ENCODE measurements at regions not wholly inside any gene's neighbourhood (a gene's known extent, or its start where the extent isn't known, plus 50 kb on each side); places are given as distances from the start of the nearest gene placed in this dataset.

DNA sequence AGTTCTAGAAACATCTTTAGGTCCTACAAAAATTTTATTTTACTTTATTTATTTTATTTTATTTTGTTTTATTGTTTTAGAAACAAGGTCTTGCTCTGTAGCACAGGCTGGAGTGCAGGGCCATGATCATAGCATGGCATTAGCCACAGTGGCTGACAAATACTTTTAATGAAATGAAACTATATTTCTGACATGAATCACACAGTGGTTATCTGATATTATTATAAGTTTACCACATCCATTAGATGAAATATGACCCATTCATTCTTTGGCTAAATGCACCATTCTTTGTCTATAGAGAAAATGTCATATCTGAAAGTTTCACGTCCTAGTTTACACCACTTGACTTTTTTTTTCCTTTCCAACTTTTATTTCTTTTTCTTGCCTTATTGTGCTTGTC lies 613.4 kb upstream of the ADAMTS5 start:
- no peak for TF ChIP-seq CREB1 (CRISPR knock-in tag; IDR thresholded peaks at IDR 0.05)
- no peak for TF ChIP-seq FOXP1 (CRISPR knock-in tag; IDR thresholded peaks at IDR 0.05; ENCODE audit: borderline replicate concordance)
- TF ChIP-seq ZNF121 (CRISPR knock-in tag; IDR thresholded peaks at IDR 0.05): no peak
- TF ChIP-seq, protein P1, sequence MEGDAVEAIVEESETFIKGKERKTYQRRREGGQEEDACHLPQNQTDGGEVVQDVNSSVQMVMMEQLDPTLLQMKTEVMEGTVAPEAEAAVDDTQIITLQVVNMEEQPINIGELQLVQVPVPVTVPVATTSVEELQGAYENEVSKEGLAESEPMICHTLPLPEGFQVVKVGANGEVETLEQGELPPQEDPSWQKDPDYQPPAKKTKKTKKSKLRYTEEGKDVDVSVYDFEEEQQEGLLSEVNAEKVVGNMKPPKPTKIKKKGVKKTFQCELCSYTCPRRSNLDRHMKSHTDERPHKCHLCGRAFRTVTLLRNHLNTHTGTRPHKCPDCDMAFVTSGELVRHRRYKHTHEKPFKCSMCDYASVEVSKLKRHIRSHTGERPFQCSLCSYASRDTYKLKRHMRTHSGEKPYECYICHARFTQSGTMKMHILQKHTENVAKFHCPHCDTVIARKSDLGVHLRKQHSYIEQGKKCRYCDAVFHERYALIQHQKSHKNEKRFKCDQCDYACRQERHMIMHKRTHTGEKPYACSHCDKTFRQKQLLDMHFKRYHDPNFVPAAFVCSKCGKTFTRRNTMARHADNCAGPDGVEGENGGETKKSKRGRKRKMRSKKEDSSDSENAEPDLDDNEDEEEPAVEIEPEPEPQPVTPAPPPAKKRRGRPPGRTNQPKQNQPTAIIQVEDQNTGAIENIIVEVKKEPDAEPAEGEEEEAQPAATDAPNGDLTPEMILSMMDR (IDR thresholded peaks at IDR 0.05): no peak
- TF ChIP-seq ETV6 (CRISPR knock-in tag; IDR thresholded peaks at IDR 0.05): no peak
- TF ChIP-seq, protein P2, sequence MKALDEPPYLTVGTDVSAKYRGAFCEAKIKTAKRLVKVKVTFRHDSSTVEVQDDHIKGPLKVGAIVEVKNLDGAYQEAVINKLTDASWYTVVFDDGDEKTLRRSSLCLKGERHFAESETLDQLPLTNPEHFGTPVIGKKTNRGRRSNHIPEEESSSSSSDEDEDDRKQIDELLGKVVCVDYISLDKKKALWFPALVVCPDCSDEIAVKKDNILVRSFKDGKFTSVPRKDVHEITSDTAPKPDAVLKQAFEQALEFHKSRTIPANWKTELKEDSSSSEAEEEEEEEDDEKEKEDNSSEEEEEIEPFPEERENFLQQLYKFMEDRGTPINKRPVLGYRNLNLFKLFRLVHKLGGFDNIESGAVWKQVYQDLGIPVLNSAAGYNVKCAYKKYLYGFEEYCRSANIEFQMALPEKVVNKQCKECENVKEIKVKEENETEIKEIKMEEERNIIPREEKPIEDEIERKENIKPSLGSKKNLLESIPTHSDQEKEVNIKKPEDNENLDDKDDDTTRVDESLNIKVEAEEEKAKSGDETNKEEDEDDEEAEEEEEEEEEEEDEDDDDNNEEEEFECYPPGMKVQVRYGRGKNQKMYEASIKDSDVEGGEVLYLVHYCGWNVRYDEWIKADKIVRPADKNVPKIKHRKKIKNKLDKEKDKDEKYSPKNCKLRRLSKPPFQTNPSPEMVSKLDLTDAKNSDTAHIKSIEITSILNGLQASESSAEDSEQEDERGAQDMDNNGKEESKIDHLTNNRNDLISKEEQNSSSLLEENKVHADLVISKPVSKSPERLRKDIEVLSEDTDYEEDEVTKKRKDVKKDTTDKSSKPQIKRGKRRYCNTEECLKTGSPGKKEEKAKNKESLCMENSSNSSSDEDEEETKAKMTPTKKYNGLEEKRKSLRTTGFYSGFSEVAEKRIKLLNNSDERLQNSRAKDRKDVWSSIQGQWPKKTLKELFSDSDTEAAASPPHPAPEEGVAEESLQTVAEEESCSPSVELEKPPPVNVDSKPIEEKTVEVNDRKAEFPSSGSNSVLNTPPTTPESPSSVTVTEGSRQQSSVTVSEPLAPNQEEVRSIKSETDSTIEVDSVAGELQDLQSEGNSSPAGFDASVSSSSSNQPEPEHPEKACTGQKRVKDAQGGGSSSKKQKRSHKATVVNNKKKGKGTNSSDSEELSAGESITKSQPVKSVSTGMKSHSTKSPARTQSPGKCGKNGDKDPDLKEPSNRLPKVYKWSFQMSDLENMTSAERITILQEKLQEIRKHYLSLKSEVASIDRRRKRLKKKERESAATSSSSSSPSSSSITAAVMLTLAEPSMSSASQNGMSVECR (CRISPR knock-in tag; IDR thresholded peaks at IDR 0.05; ENCODE audit: borderline replicate concordance): no peak
- no peak for TF ChIP-seq RELA (CRISPR knock-in tag; IDR thresholded peaks at IDR 0.05; ENCODE audit: borderline replicate concordance)
- TF ChIP-seq, protein P3, sequence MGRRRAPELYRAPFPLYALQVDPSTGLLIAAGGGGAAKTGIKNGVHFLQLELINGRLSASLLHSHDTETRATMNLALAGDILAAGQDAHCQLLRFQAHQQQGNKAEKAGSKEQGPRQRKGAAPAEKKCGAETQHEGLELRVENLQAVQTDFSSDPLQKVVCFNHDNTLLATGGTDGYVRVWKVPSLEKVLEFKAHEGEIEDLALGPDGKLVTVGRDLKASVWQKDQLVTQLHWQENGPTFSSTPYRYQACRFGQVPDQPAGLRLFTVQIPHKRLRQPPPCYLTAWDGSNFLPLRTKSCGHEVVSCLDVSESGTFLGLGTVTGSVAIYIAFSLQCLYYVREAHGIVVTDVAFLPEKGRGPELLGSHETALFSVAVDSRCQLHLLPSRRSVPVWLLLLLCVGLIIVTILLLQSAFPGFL (CRISPR knock-in tag; IDR thresholded peaks at IDR 0.05; ENCODE audit: borderline replicate concordance): no peak
- no peak for TF ChIP-seq JUN (CRISPR knock-in tag; IDR thresholded peaks at IDR 0.05)
- TF ChIP-seq ATF1 (CRISPR knock-in tag; IDR thresholded peaks at IDR 0.05): no peak
- no peak for TF ChIP-seq NFYB (CRISPR knock-in tag; conservative IDR thresholded peaks at IDR 0.05; ENCODE audit: low read depth)
- TF ChIP-seq, protein P4, sequence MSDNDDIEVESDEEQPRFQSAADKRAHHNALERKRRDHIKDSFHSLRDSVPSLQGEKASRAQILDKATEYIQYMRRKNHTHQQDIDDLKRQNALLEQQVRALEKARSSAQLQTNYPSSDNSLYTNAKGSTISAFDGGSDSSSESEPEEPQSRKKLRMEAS (CRISPR knock-in tag; IDR thresholded peaks at IDR 0.05): no peak
